8988T (cell line): ENCODE measurements at regions not wholly inside any gene's neighbourhood (a gene's known extent, or its start where the extent isn't known, plus 50 kb on each side); places are given as distances from the start of the nearest gene placed in this dataset.
"Not testable (repeated sequence)": the region's sequence is repeated elsewhere in the genome, so short reads cannot be mapped to it uniquely, and the experiment has no call there.

Experiments
- DNase-seq: peaks from one replicate; pipeline ENCODE4 v3.0.0; 2011

DNA sequence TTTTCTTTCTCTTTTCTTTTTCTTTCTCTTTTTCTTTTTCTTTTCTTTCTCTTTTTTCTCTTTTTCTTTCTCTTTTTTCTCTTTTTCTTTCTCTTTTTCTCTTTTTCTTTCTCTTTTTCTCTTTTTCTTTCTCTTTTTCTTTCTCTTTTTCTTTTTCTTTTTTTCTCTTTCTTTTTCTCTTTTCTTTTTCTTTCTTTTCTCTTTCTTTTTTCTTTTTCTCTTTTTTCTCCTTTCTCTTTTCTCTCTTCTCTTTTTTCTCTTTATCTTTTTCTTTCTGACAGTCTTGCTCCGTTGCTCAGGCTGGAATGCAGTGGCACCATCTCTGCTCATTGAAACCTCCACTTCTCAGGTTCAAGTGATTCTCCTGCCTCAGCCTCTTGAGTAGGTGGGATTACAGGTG is 335.7 kb downstream of the SQOR start:
- DNase-seq, result no peak

DNA sequence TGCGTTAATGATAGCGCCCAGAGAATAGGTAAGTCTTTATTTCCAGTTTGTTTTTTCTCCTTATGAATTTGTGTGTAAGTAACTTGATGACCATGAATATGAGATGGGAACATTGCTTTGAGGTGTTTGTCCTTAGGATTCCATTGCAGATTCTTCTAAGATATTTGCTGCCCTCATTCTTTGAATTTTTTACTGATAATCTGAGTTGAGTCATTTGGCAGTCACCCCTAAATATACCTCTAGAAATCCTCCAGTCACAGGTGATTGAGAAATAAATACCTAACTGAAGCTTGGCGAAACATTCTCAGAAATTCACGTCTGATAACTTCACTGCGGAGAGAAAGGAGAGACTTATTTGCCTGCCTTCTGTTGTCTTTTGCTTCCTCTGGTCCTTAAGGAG is 345.5 kb downstream of the SQOR start:
- no peak for DNase-seq

DNA sequence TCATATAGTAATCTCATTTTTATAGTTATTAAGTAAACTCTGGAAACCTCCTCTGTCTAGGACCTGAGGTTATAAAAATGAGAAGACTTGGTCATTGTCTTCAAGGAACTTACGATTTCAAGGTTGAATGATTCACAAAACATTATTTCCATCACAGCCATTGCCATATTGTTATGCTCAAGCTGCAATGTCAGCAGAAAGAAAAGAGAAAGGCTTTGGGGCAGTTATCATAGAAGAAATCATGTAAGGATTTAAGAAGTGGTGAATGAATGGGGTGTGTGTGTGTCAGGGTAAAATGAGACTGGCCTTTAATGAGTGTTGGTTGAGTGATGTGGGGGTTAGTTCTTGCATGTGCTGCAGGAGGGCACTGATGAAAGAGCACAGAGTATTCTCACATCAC is 346.8 kb downstream of the SQOR start:
- DNase-seq, result no peak

DNA sequence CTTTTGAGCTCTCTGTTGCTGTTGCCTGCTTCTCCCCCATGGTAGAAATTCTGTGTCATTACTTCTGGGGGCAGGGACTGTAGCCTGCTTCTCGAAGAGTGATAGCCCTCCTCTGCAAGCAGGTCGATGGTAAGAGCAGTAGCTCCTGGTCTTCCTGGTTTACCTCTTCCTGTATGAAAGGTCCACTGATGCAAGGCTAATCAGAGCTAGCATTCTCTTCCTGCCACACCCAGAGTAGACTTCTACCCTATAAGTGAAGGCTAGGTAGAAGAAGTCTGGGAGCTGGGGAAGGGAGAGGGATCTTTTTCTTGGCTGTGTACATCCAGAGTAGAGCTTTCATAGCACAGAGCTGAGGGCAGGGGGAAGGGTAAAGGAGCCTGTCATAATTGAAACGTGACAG is 357.0 kb downstream of the SQOR start:
- no peak for DNase-seq

DNA sequence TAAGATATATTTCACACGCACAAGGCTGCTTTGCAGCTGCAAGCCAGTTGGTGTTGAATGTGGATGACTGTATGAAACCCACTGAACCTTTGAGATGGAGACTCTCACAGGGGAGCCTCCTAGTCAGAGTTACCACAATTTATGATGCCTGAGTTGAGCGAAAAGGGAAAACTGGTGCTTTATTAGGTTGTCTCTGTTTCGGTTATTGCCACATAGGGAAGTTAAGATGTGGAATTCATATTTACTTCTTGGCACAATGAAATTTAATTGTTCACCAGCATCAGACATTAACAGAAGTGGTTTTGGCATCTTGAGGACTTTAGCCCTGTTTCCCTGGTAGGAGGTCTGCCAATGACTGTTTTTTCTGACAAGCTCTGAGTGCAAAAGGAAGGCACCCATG is 358.2 kb downstream of the SQOR start:
- DNase-seq, result no peak

DNA sequence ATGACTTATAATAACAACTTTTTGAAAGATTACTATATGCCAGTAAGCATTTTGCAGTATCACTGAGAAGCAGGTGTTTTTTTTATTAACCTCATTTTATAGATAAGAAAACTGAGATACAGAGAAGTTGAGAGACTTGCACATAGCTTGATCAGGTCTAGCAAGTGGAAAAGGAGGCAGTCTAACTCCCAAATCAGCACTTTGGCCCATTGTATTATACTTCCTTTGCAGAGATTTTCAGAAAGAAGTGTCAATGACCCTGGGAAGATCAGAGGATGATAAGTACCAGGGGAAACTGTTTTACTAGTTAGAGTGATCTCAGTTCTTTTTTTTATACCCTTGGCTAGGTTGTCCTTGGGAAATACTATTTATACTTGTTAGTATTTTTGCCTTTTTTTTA is 358.7 kb downstream of the SQOR start:
- DNase-seq, result no peak

DNA sequence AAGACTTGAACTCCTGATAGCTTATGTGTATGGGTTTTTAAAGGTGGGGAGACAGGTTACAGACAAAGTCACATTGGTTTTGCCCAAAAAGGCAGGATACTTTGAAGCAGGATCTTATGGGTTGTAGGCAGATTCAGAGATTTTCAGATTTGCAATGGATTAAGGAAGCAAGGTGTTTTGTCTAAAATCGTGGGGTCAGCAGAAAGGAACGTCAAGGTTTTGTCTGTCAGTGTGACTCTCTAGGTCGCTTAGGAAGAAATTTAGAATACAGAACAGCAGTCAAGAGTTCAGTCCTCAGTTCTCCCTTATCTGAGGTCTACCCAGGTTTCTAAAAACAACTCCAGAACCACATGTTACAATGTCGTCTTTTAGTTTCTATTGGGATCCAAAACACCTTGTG is 361.0 kb downstream of the SQOR start:
- DNase-seq, result no peak

DNA sequence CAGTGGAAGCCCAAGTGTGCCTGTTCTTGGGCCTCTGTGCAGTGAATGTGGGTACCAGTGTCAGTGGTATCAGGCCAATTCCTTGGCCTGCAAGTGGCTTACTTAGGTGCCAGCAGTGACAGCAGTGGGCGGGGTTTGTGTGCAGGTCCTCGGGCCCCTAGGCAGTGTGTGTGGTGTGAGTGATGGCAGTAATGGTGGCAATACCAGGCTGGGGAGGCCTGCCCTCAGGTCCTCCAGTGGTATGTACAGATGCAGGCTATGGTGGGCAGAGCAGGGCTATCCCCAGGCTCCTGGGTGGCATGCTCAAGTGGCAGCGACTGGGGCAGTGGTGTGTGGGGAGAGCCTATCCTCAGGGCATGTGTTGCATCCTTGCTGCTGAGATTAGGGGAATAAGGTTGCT is 379.7 kb downstream of the SQOR start:
- DNase-seq, result no peak

DNA sequence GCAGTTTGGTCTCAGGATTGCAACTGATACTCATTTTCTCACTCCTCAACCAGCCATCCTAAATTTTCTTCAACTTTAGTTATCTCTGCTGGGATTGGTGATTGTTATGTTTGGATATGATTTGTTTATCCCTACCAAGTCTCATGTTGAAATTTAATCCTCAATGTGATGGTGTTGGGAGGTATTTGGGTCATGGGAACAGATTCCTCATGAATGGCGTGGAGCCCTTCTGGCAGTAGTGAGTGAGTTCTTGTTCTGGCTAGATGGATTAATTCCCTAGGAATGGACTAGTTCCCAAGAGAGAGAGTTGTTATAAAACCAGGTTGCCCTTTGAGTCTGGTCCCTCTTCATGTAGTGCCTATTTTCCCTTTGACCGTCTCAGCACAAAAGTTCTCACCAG is 399.9 kb downstream of the SQOR start:
- DNase-seq, result no peak

DNA sequence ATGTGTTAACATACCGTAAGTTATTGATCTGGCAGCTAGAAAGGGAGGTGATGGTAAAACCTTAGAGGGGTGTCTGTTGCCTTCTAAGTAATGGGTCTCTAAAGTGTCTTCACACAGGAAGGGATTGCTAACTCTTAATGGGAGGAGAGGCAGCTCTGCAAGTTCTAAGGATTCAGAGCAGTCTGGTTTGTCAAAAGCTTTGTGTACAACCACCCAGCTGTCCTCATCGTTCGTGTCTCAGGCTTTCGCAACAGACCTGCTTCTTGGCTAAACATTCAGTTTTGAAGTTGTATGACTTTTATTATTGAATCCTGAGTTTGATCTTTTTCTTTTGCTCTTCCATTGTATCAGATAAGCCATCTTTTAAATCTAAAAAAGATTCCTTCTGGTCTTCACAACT is 404.9 kb downstream of the SQOR start:
- no peak for DNase-seq

DNA sequence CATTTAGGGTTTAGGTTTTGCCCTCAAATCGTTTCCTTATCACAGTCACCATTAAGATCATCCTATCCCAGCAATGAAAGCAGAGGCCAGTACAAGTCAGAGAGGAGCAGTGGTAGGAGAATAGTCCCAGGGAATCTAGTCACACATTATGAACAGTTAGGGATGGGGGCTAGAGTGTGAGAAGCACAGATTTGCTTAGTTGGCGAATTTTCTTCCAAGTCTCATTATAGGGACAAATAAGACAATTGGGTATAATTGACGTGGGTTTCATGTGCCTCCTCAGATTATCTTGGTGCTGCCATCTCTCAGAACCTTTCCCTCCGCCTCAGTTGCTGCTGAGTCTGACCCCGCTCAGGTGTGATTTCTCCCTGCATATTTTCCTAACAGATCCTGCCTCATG is 407.1 kb downstream of the SQOR start:
- DNase-seq, result no peak

DNA sequence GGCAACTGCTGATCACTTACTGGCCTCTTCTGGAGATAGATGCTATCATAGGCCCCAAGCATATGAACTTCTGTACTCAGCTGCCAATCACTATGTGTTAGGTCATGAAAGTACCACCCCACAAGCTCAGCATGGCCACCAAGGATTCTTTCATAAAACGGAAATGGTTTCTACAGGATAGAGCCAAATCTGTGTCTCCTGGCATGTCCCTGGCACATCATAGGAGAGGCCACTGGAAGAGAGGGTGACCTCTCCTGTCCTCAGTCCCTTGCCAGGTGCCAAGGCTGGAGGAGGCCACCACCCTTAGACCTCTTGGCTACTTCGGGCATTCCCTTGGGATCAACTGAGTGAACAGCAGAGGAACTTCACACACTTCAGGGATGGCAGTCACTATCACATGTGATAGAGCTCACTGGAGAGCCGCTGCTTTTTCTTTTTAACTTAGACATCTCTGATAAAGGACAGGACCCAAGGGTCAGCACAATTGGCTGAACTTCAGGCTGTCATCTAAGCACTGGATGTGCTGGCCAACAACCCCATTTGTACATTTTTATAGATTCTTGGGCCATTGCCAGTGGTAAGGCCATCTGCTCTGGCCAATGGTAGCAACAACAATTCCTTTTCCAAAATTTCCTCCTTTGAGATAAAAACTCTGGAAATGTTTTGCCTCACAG is 425.2 kb downstream of the SQOR start:
- no peak for DNase-seq

DNA sequence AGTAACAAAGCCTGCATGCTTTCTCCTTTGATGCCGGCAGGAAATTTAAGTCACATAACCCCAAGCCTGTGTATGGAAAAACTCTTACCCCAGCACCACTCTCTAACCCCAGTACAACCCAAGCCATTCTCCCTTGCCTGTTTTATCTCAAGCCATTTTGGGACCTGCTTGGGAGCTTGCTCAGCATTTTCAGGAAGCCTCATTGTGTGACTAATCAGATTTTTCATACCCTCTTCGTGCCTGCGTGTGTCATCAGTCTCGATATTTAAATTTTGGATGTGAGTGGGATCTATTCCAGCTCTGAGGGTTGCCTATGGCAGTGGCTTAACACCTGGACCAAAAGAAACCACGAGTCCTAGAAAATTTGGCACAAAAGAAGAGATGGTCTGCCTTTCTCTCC is 426.2 kb downstream of the SQOR start:
- DNase-seq, result no peak

DNA sequence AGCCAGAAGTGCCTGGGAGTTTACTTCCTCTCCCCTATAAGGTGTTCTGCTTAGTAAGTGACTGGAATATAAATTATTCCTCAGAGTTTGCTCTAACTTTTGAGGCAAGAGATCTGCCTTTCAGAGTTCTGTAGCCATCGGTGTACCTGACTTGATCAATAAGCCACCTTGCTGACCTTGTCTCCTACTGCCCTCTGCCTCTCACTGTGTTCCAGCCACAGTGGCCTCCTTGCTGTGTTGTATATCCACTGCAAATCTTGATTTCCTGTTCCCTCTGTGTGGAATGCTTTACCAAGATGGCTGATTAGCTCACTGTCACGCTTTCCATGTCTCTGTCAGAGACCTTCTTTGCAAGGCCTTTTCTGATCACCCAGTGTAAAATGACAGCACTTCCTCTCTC is 442.4 kb downstream of the SQOR start:
- no peak for DNase-seq

DNA sequence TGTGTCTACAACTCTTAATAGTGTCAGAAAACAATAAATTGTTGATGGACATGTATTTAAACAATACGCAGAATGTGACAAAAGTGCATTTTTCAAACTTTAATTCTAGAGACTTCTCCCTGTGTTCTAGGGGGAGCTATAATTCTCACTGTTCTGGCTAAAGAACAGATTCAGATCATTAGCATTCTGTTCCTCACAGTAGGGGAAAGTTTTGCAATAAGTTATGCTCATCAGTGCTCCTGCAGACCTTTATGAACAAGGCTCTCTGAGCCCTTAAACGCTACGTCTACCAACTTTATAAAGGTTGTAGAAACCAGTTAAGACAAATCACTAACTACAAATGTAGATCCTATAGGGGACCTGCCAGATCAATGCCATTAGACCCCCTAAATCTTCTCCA is 444.2 kb downstream of the SQOR start:
- no peak for DNase-seq

DNA sequence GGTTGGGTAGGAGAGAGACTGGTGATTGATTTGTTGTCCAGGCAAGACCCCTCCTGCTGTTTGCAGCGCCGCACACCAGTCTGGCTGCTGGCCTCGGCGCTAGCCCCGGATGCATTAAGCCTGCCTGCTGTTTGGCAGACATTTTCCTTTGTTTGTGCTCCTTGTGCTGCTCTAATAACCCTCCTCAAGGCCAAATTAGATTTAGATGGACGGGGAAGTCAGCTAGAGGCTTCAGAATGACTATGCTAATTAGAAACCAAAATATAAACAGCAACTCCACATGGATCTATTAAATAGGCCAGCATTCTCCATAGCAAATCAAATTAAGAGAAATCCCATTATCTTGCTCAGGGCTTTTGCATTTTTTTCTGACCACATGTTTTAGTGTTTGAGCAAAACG is 445.2 kb downstream of the SQOR start:
- no peak for DNase-seq

DNA sequence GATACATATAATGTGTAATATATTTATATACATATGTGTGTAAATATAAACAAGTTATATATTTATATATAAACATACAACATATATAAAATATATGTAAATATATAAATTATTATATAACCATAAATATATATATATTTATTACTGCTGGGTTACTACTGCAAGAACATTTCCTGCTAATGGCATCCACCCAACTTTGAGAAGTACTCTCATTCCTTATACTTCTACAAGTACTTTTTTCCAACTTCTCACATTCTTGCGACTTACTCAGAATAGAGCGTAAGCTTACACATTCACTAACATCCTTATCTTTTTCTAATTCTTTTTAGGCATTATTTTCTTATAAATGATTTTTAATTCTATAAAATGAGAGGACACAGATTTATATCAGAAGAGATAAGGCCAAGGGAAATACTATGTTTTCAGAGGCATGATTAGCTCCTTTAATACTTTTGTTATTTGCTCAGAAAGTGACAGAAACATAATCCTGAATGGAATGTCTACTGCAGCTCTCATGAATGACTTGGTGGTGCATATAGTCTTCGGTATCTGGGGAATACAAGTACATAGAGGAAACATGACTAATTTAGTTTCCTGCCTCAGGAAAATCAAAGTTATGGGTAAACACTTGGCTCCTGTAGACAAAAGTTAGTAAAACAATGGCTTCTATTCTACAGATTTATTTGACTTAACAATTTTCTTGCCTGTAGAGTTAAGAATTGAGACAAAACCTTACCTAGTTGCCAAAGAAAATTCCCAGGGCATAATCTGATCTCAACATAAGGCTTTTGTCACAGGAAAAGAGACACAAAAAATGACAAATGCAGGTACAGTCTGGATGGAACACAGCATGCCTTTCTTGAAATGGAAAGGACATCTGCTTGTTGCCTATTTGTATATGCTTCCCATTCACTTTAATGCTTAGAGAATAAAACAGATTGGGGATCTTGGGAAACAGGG is 453.9 kb downstream of the SQOR start:
- no peak for DNase-seq

DNA sequence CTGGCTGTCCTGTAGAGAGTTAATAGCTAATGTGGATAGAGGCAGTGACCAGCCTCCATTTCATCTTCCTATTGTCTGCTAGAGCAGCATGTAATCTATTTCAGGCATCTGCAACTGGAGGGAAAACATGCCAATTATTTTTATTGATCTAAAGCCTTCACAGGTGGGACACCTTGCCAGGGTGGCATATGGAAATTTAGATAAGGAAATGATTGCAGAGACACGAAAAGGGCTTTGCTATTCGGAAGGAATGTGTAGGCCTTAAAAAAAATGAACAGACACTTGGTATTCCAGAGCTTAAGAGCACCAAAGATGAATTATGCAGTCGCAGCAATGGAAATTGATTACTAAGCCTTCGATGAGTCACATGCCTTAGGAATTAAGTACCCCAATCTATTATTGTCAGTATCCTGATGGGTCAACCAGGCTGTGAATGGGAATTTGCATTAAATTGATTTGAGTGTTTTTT is 454.7 kb downstream of the SQOR start:
- DNase-seq, result no peak

DNA sequence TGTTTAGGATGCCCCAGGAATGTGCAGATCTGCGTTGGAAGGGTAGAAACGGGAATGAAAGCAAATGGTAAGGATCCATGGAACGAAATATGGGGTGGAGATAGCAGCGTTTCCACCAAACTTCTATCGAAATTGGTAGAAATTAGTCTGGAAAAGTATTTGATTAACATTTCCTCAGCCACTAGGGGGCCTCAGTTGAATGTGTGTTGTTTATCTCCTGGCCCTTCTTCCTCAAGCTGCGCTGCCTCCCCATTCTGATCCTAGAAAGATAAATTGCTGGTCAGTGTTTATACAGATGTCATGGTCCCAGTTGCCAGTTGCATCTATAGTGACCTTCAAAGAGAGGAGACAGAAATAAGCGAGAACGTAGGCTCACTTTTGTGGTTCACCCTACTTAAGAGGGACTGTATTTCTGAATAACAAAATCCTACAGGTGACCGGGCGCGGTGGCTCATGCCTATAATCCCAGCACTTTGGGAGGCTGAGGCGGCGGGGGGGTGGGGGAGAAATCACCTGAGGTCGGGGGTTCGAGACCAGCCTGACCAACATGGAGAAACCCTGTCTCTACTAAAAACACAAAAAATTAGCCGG is 457.1 kb downstream of the SQOR start:
- no peak for DNase-seq

DNA sequence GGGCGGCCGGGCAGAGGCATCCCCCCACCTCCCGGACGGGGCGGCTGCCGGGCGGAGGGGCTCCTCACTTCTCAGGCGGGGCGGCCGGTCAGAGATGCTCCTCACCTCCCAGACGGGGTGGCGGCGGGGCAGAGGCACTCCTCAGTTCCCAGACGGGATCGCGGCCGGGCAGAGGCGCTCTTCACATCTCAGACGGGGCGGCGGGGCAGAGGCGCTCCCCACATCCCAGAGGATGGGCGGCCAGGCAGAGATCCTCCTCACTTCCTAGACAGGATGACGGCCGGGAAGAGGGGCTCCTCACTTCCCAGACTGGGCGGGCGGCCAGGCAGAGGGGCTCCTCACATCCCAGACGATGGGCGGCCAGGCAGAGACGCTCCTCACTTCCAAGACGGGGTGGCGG is 463.2 kb downstream of the SQOR start:
- DNase-seq, result not testable (repeated sequence)

DNA sequence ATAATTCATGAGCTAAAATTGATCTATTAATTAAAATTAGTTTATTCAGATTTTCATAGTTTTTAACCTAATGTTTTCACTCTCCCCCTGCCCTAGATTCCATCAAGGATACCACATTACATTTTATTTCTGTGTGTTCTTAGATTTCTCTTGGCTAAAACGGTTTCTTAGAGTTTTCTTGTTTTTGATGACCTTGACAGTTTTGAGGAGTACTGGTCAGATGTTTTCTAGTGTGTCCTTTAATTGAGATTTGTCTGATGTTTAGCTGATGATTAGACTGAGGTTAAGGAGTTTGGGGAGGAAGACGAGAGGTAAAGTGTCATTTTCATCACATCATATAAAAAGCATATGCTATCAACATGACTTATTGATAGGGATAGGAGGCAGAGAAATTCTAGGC is 475.9 kb downstream of the SQOR start:
- DNase-seq, result no peak

DNA sequence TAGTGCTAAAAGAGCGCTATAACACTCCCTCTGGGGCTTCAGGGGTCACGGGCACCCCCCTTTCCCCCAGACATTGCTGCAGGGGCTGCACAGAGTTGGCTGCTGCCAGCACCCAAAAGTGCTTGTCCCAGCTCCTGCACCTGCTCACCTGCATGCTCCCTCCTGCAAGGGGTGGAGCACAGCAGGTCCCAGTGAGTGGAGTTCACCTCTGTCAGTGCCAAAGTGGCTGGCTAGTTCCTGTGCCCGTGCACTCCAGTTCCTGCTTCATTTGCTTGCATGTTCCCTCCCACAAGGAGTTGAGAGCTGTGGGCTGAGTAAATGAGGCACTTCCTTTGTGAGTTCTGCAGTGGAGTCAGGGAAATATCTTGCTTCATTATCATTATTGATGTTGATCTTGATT is 476.9 kb downstream of the SQOR start:
- no peak for DNase-seq

DNA sequence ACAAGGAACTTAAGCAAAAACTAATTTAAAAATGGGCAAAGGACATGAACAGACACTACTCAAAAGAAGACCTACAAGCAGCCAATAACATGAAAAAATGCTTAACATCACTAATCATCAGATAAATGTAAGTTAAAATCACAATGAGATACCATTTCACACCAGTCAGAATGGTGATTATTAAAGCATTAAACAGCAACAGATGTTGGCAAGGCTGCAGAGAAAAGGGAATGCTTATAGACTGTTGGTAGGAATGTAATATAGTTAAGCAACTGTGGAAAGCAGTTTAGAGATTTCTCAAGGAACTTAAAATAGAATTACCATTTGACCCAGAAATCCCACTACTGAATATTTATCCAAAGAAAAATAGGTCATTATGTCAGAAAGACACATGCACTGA is 482.2 kb downstream of the SQOR start:
- DNase-seq, result no peak

DNA sequence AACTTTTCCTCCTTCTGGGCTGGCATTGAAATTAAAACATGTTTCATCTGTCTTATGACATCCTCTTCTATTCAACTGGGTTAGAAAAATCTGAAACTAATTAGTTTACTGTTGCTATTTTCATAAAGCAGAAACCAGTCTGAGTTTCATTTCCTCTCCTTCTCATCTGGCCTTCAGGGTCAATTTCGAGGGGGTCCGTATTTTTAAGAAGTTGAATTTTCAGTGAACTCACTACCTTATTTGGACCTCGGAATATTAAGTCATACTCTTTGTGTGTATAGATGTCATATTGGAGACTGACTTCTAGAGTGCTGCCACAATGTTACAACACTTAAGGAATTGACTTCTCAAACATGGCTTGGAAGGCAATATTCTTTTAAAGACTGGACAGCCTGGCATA is 485.9 kb downstream of the SQOR start:
- DNase-seq, result no peak
